Colon (tissue), 2 donors: ENCODE measurements at regions not wholly inside any gene's neighbourhood (a gene's known extent, or its start where the extent isn't known, plus 50 kb on each side); places are given as distances from the start of the nearest gene placed in this dataset.

Experiments used
- FAIRE-seq: peaks from 2 replicates; lab custom pipeline; 2012; peaks lifted over from hg19 to GRCh38; lab: Jason Lieb, UNC
- donor health status: control.
- donor health status: control.

DNA sequence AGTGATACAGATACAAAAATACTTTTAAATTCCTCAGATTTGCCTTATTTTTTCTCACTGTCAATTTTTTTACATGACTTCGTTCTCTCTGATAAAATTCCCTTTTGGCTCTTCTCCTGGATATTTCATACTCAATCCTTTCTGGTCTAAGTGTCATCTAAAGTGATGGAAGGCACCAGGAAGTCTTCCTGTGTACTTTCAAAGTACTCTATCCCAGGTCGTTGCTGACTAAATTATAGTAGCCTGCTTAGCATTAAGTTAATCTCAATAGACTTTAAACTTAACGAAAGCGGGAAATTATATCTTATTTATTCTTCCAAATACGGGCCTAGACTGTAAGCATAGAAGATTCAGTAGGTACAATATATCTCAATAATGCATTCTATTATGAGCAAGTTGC is 67.8 kb downstream of the CASP12 start:
- no peak for FAIRE-seq

DNA sequence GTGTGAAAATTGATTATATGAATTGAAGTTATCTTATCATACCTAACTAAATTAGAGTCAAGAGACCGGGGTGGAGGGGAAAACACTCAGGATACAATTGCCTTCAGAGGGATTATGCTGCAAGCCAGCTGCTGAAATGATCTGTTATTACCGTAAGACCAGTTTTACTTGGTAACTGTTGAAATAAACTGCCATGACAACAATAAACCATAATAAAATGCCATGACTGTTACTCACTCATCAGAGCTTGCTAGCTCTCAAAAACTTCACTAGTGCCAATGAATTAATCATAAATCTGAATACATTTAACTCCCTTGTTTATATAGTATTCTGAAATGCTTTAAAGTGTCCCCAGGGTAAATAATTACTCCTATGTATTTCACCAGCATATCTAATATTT is 68.2 kb downstream of the CASP12 start:
- FAIRE-seq = no peak

GRCh38 chr11:104826772-104827171 is 71.5 kb downstream of the CASP12 start:
- FAIRE-seq = no peak

DNA sequence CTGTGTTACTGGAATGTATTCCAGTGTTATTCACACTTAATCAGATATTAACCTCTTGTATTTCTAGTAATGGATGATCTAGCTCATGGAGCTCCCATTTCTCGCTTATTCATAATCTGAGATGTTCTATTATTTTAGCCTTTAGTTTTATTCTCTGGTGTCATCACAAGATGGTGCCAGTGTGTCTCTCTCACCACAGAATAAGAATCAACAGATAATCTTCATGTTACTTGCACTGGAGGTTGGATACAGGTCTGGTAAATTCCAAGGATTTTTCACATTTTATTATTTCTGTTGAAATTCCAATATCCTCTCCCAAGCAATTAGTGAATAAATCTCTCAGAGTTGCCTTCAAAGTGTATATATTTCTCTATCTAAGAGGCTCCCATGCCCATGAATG is 74.6 kb downstream of the CASP12 start:
- no peak for FAIRE-seq

DNA sequence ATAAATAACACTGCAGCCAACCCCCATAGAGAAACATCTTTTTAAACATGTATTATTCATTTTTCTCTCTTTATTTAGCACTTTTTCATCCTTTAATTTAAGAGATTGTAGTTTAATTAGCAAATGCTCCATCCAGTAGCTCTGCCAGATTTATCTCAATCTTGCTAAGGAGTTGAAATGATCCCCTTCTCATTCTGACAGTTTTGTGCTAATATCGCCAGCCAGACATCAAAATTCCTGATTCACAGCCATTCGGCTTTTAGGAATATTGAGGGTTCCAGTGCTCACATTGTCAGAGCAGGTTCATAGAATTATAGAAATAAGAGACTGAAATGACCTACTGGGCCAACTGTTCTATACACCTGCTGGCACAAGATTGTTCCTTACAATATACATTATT is 77.8 kb downstream of the CASP12 start:
- FAIRE-seq = no peak

- no peak for FAIRE-seq
Measured at GRCh38 chr11:104819603-104820002, 78.7 kb downstream of the CASP12 start.

GRCh38 chr11:104819107-104819506 is 79.2 kb downstream of the CASP12 start:
- no peak for FAIRE-seq

- FAIRE-seq = no peak
Measured at GRCh38 chr11:104817973-104818372, 80.3 kb downstream of the CASP12 start.

- FAIRE-seq = no peak
Measured at GRCh38 chr11:104813532-104813931, 84.7 kb downstream of the CASP12 start.

- no peak for FAIRE-seq
Measured at GRCh38 chr11:104812103-104812788, 86.0 kb downstream of the CASP12 start.

GRCh38 chr11:104803776-104804175 is 94.5 kb downstream of the CASP12 start:
- FAIRE-seq = no peak

- FAIRE-seq = no peak
Measured at GRCh38 chr11:104799251-104799650, 99.0 kb downstream of the CASP12 start.

DNA sequence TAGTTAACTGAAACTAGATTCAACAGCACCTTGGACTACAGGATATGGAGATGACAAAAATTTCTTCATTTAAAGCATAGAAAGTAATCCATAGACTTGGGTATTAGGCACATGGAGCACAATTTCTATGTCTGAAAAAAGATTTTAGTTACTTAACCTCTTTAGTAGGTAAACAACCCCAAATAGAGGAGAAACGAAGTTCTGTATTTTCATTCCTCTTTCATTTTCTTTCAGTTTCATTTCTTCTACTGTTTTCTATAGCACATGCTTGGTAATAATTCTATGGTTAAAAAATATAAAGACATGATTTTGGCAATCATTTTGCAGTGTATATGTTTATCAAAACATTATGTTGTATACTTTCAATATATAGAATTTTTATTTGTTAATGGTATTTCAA is 99.5 kb downstream of the CASP12 start:
- no peak for FAIRE-seq

DNA sequence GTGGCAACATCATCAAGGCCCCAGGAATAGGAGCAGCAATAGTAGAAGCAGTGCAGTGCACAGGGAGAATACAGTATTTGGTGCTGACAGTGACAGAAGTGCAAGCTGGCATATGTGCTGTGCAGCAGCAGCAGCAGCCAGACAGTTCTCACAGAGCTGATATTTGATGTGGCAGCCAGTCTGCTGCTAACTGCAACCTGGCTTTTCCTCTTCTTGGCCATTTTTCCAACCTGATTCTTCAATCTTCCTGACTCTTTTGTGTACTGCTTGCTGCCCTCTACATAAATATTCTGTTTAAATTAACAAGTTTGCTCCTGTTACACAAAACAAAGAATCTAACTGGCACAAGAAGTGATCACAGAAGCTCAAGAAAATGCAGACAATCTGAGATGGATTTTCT is 102.0 kb downstream of the CASP12 start:
- FAIRE-seq = no peak

DNA sequence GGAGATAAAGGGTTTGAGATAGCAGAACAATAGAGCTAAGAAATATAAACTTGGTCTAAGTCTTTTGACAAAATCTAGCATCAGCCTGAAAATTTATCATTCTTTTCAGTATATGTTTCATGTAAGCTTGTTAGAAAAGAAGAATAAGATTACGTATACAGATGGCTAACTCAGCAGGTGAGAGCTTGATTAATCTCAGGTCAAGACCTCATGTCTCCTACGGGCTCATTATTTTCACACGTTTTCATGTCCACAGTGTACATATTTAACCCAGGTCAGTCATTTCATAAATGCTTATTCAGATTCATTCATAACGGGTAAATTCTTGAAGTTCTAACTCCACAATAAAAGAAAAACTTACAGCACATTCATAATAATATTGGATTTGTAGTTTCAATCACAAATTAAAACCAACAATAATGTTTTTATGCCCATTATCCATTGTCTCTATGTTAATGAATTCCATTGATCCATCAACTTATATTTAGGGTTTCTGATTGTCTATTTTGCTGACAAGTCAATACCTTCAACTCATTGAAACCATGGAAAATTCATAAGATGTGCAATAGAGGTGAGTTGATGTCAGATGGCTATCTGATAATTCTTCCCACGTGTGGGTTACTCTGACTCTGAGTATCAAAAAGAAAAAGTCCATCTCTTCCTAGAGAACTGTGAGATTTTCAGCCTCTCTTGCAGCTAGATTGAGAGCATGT is 102.6 kb downstream of the CASP12 start:
- no peak for FAIRE-seq

DNA sequence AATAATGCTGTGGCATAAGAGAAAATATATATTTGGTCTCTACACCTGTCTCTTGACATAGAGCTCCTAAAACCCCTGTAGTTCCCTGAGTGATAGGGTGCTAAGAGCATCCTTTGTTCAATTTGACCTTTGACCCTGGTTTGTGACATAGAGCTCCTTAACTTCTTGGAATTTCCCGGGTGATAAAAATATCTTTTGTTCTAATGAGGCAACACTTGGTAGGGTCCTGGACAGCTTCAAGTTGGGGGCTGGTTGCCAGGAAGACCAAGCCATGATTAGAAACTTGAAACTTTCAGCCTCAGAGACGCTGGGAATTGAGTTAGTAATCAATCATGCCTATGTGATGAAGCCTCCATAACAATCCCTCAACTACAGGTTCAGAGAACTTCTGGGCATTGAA is 105.4 kb downstream of the CASP12 start:
- no peak for FAIRE-seq

DNA sequence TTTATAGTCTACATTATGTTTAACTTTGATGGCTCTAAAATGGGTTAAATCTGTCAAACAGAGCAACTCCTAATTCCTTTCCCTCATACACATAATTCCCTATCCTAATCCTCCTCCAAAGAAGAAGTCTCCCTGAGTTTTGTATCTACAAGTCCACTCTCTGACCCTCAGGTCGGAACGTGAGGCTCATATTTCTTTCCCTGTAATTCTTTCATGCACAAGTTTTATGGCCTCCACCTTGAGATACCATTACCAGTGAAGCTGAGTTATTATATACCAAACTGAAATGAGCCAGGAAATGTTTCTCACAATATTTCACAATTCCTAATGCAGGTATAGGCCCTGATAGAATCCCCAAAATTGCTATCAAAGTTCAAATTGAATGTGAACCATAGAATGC is 106.4 kb downstream of the CASP12 start:
- no peak for FAIRE-seq

- no peak for FAIRE-seq
Measured at GRCh38 chr11:104784684-104785460, 113.4 kb downstream of the CASP12 start.

DNA sequence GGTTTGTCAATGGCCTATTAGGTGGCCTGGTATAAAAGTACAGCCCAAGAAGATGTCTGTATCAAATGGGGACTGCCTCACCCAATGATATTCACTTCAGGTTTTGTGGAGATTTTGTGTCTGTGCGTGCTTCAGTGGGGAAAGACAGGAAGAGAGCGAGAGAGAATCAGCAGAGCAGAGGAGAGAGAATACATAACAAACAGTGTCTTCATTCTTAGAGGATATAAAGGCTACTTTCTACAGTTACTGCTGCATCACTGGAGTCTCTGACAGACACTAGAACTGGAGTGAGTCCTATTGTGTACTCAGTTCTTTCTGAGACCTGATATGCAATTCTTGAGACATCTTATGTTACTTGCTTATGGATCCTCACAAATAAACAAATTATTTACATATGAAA is 115.0 kb downstream of the CASP12 start:
- no peak for FAIRE-seq

GRCh38 chr11:104782377-104782754 is 115.9 kb downstream of the CASP12 start:
- no peak for FAIRE-seq

DNA sequence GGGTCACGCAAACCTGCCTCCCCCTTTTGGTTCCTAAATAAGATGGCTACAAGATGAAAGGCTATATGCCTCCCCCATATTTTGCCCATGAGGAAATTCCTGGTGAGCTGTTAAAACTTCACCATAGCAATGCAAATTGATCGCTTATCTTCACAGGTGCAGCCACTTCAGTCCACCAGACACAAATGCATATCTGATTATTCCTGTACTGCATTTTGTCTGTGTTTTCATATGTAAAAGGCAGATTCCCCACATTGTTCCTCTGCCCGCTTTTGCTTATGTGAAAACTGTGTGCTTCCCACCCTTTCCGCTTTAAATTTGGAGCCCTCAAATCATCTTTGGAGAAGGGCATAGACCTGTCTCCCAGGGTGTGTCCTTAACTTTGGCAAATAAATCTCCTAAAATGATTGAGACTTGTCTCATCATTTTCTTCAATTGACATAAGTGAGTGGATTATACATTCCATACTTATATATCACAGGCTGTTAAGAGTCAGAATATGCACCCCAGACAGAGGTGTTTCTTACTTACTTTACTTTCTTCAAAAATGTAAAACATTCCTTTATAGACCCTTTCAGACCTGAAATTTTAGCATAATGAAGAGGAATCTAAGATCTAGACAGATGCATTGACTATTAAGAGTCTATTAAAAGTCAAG is 116.4 kb downstream of the CASP12 start:
- no peak for FAIRE-seq

DNA sequence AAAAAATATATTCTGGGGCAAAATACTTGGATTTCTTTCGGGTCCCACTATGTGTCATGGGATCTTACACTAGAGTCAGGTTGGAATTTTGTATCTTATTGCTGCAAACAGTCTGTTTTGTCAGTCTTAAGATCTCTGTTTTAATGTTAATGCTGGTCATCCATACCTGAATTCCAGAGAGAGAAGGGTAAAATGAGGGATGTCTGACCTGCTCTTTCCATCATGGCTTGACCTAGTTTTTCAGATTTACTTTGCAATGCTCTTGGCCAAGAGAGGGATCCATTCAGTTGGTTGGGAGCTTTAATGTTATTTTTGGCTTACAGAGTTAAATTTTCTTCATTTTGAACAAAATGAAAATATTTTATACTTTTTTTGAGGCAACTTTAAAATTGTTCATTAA is 117.2 kb downstream of the CASP12 start:
- no peak for FAIRE-seq
